ENCODE measurements at regions not wholly inside any gene's neighbourhood (a gene's known extent, or its start where the extent isn't known, plus 50 kb on each side); places are given as distances from the start of the nearest gene placed in this dataset.

DNA sequence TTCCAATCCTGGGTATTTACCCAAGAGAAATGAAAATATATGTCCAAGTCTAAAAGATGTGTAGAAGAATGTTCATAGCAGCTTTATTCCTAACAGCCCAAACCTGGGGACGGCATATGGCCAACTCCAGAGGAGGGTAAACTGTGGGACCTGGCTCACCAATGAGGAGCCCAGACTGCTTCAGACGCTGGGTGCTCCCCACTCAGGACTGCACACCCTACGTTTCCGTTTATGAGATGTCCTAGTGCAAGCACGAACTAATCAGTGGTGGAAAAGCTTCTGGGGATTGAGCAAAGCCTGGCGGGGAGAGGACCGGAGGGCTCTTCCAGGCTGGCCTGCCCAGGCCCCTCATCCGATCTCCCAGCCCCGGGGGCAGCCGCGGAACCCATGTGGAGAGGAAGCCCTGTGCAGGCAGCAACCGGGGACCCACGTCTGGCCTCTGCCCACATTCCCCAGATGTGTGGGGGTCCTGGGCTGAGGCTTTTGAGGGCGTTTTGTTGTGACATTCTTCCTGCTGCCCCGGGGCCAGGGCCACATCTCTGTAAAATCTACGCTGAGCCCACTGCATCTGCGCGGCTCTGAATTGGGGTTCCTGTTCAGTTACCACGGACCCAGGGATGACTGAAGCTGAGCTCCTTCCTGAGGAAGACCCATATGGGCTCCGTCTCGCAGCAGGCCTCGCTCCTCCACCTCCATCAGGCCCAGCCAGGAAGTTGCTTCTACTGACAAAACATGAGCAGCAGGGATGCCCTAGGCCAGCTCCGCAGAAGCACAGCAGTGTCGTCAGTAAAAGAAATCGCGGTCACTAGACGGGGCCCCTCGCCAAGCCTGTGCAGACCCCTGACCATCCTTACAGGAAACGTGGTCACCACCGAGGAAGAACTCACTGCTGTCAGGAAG is 188.0 kb downstream of the DLL1 start:
- H3K9me3 ChIP-seq (ENCODE audit: control insufficient read depth, low read depth, low read length): no peaks in the 10 kb centered on the region
- H3K36me3 ChIP-seq (ENCODE audit: control insufficient read depth, low read depth, low read length): no peaks in the 10 kb centered on the region
- no peaks in the 10 kb centered on the region for H3K27me3 ChIP-seq (ENCODE audit: control insufficient read depth, insufficient read depth, low read length)
- H3K4me3 ChIP-seq (ENCODE audit: low read length): no peak overlapping the region
- H3K27ac ChIP-seq (ENCODE audit: low read length): no peak overlapping the region
- no peaks in the 10 kb centered on the region for H3K4me1 ChIP-seq (ENCODE audit: control insufficient read depth, low read depth, low read length)
- H3K9ac ChIP-seq (ENCODE audit: low read length): no peak overlapping the region

DNA sequence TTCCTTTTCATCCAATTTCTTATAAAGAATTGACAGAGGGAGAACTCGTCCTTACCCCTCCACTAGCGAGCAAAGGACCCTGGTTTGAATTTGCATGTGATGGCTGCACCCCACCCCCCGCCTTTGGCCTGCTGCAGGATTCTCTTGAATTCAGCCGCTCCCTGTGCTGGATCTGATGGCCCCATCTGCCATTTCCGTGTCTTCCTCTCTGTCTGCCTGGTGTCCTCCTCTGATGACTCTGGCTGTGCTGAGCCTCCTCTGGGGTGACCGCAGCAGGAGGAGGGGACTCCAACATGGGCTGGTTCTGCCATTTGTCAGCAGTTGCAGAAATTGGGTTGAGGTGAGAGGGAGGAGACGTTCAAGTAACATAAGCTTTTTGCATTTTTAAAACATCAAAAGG is 188.8 kb downstream of the DLL1 start:
- no peaks in the 10 kb centered on the region for H3K9me3 ChIP-seq (ENCODE audit: control insufficient read depth, low read depth, low read length)
- H3K27me3 ChIP-seq (ENCODE audit: control insufficient read depth, insufficient read depth, low read length): no peaks in the 10 kb centered on the region
- no peaks in the 10 kb centered on the region for H3K36me3 ChIP-seq (ENCODE audit: control insufficient read depth, low read depth, low read length)
- no peak overlapping the region for H3K27ac ChIP-seq (ENCODE audit: low read length)
- no peak overlapping the region for H3K4me3 ChIP-seq (ENCODE audit: low read length)
- no peaks in the 10 kb centered on the region for H3K4me1 ChIP-seq (ENCODE audit: control insufficient read depth, low read depth, low read length)
- no peak overlapping the region for H3K9ac ChIP-seq (ENCODE audit: low read length)

DNA sequence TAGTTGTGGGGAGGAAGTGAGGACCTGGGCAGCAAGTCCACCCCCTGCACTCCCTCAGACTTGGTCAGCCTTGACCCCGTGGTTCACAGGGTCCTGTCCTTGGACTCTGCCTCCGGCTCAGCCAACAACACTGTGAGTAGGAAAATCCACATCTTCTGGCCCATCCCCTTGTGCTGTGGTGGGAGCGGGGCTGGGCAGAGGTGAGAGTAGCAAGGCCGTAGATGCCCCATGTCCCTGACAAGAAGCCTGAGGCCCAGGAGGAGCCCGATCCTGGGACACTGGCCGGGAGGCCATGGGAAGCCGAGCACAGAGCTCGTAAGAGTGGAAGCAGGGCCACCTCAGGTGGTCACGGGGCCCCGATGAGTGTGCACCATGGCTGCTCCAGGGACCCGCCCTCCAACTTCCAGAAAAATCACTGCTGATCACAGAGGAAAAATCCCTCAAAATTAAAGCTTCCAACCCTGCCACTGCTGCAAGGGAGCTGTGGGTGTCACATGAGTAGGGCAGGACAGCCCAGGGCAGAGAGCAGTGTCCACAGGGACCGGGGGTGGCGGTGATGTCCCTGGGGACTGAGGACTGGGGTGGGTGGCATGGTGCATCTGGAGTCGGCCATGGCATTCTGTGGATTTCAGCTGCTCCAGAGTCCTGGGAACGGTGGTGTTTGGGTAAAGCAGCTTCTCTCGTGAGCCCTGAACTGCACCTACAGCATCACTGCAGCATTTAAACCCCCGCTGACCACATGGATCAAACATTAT is 189.4 kb downstream of the DLL1 start:
- no peaks in the 10 kb centered on the region for H3K4me1 ChIP-seq (ENCODE audit: control insufficient read depth, low read depth, low read length)
- H3K27ac ChIP-seq (ENCODE audit: low read length): no peak overlapping the region
- H3K9me3 ChIP-seq (ENCODE audit: control insufficient read depth, low read depth, low read length): no peaks in the 10 kb centered on the region
- no peak overlapping the region for H3K4me3 ChIP-seq (ENCODE audit: low read length)
- H3K27me3 ChIP-seq (ENCODE audit: control insufficient read depth, insufficient read depth, low read length): no peaks in the 10 kb centered on the region
- H3K9ac ChIP-seq (ENCODE audit: low read length): no peak overlapping the region
- H3K36me3 ChIP-seq (ENCODE audit: control insufficient read depth, low read depth, low read length): no peaks in the 10 kb centered on the region

DNA sequence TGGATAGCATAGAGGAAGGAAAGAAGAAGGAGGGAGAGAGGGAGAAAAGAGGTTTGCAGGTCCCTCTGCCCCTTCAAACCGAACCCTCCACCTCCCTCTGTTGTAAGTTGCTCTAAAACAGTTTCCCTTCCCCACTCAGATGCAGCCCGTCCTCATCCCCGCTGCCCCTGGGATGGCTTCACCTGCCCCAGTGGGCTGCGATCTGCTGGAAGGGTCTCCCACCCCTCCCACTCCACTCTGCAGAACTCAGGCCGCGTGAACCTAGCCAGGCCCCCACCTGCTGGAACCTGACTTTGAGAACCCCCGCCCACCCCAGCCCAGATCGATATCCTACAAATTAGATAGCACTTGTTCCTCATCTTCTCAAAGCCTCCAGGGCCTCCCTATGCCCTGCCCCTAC is 190.8 kb downstream of the DLL1 start:
- Histone ChIP-seq H3K9ac (ENCODE audit: low read length) (no peak overlapping the region), H3K27me3 (ENCODE audit: control insufficient read depth, insufficient read depth, low read length) (no peaks in the 10 kb centered on the region), H3K9me3 (ENCODE audit: control insufficient read depth, low read depth, low read length) (no peaks in the 10 kb centered on the region), H3K4me1 (ENCODE audit: control insufficient read depth, low read depth, low read length) (no peaks in the 10 kb centered on the region), H3K4me3 (ENCODE audit: low read length) (no peak overlapping the region), H3K27ac (ENCODE audit: low read length) (no peak overlapping the region), H3K36me3 (ENCODE audit: control insufficient read depth, low read depth, low read length) (no peaks in the 10 kb centered on the region)

DNA sequence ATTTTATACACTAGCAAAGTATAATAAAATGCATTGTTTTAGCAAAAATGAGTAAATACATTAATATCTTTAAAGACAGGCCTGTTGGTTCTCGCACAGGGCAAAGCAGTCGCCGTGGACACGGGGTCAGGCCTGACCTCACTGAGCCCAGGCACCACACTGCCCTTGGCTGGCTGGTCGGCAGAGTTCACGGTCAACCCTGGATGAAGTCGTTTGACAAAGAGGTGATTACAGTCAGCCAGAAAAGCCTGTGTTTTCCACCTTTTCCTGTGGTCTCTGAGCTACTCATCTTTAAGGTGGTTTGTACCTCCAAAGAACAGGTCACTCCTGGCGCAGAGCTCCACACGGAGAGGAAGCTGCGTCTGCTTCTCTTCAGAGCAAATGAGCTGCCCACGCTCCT is 191.5 kb downstream of the DLL1 start:
- Histone ChIP-seq H3K9ac (ENCODE audit: low read length) (no peak overlapping the region), H3K27me3 (ENCODE audit: control insufficient read depth, insufficient read depth, low read length) (no peaks in the 10 kb centered on the region), H3K4me1 (ENCODE audit: control insufficient read depth, low read depth, low read length) (no peaks in the 10 kb centered on the region), H3K36me3 (ENCODE audit: control insufficient read depth, low read depth, low read length) (no peaks in the 10 kb centered on the region), H3K9me3 (ENCODE audit: control insufficient read depth, low read depth, low read length) (no peaks in the 10 kb centered on the region), H3K4me3 (ENCODE audit: low read length) (no peak overlapping the region), H3K27ac (ENCODE audit: low read length) (no peak overlapping the region)

DNA sequence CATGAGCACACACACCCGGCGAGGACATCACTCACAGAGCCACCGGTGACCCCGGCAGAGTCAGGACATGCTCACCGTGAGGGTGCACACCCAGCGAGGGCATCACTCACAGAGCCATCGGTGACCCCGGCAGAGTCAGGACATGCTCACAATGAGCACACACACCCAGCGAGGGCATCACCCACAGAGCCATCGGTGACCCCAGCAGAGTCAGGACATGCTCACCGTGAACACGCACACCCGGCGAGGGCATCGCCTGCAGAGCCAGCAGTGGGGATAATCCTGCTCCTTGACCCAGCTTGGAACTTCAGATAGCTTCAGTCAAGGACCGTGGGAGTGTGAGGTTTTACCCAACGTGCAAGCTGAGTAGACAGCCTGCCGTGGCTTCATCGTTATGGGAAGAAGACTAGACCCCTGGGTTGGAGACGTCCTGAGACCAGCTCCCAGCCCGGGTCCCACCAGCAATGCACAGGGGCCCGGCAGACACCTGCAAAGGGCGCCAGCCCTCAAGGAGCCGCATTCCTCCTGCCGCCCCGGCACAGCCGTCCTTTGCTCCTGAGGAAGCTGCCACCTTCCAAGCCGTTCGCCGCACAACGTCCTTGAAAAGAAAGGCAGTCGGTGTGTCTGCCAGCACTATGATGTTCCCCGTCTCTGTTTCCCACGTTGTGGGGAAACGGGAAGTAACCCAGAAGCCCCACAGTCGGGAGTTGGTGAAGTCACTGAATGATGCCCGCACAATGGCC is 192.3 kb downstream of the DLL1 start:
- no peak overlapping the region for H3K27ac ChIP-seq (ENCODE audit: low read length)
- no peak overlapping the region for H3K4me3 ChIP-seq (ENCODE audit: low read length)
- H3K27me3 ChIP-seq (ENCODE audit: control insufficient read depth, insufficient read depth, low read length): no peaks in the 10 kb centered on the region
- no peak overlapping the region for H3K9ac ChIP-seq (ENCODE audit: low read length)
- H3K36me3 ChIP-seq (ENCODE audit: control insufficient read depth, low read depth, low read length): no peaks in the 10 kb centered on the region
- H3K9me3 ChIP-seq (ENCODE audit: control insufficient read depth, low read depth, low read length): no peaks in the 10 kb centered on the region
- no peaks in the 10 kb centered on the region for H3K4me1 ChIP-seq (ENCODE audit: control insufficient read depth, low read depth, low read length)

DNA sequence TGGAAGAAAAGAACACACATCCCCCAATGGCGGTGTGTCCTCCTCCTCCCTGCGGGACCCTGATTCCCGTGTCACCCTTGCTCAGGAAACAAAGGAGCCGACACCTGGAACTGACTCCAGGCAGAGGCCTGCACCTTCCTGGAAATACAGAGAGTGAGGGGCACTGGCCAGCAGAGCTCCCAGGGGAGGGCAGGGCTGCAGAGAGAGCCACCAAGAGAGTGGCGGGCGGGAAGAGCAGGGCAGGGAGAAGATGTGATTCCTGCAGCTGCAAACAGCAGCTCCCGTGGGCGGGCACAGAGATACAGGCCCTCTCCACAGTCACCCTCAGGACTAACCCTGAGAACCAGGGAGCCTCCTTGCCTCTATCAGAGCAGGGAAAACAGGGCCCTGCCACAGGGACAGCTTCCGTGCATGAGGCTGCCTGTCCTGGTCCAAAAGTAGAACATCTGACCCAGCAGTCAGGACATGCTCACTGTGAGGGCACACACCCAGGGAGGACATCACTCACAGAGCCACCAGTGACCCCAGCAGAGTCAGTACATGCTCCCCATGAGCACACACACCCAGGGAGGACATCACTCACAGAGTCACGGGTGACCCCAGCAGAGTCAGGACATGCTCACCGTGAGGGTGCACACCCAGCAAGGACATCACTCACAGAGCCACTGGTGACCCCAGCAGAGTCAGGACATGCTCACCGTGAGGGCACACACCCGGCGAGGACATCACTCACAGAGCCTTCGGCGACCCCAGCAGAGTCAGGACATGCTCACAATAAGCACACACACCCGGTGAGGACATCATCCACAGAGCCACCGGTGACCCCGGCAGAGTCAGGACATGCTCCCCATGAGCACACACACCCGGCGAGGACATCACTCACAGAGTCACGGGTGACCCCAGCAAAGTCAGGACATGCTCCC is 193.1 kb downstream of the DLL1 start:
- Histone ChIP-seq H3K9me3 (ENCODE audit: control insufficient read depth, low read depth, low read length) (no peaks in the 10 kb centered on the region), H3K27me3 (ENCODE audit: control insufficient read depth, insufficient read depth, low read length) (no peaks in the 10 kb centered on the region), H3K9ac (ENCODE audit: low read length) (no peak overlapping the region), H3K4me3 (ENCODE audit: low read length) (no peak overlapping the region), H3K4me1 (ENCODE audit: control insufficient read depth, low read depth, low read length) (no peaks in the 10 kb centered on the region), H3K36me3 (ENCODE audit: control insufficient read depth, low read depth, low read length) (no peaks in the 10 kb centered on the region), H3K27ac (ENCODE audit: low read length) (no peak overlapping the region)

DNA sequence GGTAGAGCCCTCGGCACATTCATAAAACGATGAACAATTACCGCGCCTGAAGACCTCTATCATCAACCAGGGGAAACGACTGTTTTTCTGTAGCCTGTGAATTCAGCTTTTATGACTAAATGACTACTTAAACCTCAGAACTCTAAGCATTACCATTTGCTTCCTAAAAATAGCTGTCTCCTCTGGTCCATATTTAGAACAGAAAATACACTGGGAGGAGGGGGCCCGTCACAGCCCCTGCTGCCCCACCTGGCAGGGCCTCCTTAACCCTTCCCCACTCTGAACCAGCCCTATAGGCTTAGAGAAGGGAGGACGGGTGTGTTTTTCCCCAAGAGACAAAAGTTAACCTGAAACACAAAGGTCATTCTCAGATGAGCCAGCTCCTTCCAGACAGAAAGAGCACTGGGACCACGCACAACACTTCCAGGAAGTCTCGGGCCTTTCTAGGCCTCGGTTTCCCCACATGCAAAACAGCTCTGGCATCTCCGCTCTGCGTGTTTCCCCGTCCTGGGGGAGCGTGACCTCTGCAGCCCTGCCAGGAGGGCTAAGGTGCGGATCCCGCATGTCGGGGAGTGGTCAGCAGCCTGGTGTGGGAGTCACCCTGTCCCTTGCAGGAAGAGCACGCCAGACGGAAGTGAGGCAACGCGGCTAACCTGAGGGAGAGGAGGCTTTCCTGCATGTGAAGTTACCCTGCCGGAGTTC is 193.9 kb downstream of the DLL1 start:
- Histone ChIP-seq H3K9me3 (ENCODE audit: control insufficient read depth, low read depth, low read length) (no peaks in the 10 kb centered on the region), H3K4me3 (ENCODE audit: low read length) (no peak overlapping the region), H3K27ac (ENCODE audit: low read length) (no peak overlapping the region), H3K9ac (ENCODE audit: low read length) (no peak overlapping the region), H3K4me1 (ENCODE audit: control insufficient read depth, low read depth, low read length) (no peaks in the 10 kb centered on the region), H3K27me3 (ENCODE audit: control insufficient read depth, insufficient read depth, low read length) (no peaks in the 10 kb centered on the region), H3K36me3 (ENCODE audit: control insufficient read depth, low read depth, low read length) (no peaks in the 10 kb centered on the region)

DNA sequence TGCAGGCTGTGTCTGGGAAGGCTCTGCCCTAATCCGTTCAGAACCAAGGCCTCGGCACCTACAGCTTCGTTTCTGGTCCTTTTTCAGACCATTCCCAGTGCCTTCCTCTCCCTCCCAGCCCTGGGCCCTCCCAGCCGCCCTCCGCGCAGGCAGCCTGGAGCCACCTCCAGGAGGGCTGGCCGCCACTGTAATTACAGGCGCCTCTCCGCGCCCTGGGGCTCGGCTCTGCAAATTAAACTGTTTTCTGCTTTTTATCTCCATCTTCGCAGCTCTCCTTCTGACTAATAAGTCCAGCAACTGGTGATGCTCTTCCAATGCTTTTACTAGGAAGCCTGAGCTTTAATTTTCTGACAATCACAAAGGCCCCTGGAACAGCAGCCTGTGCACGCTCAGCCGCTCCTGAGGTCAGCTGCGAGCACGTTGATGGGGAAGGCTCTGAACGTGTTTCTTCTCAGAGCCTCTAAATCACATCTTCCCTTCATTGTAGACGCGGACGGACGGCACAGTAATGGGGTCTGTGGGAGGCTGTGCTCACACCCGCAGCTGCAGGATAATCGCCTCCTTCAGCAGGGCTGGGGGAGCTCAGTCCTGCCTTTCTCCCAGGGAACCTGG is 194.6 kb downstream of the DLL1 start:
- Histone ChIP-seq H3K9me3 (ENCODE audit: control insufficient read depth, low read depth, low read length) (no peaks in the 10 kb centered on the region), H3K9ac (ENCODE audit: low read length) (no peak overlapping the region), H3K4me1 (ENCODE audit: control insufficient read depth, low read depth, low read length) (no peaks in the 10 kb centered on the region), H3K4me3 (ENCODE audit: low read length) (no peak overlapping the region), H3K27ac (ENCODE audit: low read length) (no peak overlapping the region), H3K36me3 (ENCODE audit: control insufficient read depth, low read depth, low read length) (no peaks in the 10 kb centered on the region), H3K27me3 (ENCODE audit: control insufficient read depth, insufficient read depth, low read length) (no peaks in the 10 kb centered on the region)

DNA sequence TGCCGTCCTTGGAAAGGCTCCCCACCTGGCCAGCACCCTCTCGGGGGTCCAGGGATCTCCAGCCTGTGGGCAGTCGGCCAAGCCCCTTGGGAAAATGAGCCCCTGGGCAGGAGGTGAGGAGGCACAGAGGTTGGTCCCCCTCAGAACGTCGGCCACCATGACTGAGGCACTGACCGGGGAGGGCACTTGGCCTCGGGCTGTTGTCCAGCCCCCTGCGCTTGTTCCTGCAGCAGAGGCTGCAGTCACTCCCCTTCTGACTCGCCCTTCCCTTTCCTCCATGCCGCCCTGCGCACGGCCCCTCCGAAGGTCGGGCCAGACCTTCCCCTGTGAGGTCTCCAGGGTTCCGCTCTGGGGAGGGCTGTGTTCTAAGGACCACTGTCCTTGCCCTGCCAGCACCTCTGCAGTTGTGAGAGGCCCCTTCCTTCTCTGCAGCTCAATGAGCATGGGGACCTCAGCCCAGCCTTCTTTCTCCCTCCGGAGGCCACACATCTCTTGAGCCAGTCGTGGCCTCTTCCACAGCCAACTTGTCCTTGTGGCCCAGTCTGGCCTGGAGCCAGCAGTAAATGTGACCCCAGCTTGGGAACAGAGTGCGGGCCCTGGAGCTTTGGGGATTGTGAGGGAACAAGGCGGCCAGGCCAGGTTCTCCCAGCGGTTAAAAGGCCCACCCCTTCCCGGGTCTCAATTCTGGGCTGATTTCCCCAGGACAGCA is 195.5 kb downstream of the DLL1 start:
- Histone ChIP-seq H3K36me3 (ENCODE audit: control insufficient read depth, low read depth, low read length) (no peaks in the 10 kb centered on the region), H3K9me3 (ENCODE audit: control insufficient read depth, low read depth, low read length) (no peaks in the 10 kb centered on the region), H3K27ac (ENCODE audit: low read length) (no peak overlapping the region), H3K4me1 (ENCODE audit: control insufficient read depth, low read depth, low read length) (no peaks in the 10 kb centered on the region), H3K4me3 (ENCODE audit: low read length) (no peak overlapping the region), H3K27me3 (ENCODE audit: control insufficient read depth, insufficient read depth, low read length) (no peaks in the 10 kb centered on the region), H3K9ac (ENCODE audit: low read length) (no peak overlapping the region)
